ENCODE measurements at regions not wholly inside any gene's neighbourhood (a gene's known extent, or its start where the extent isn't known, plus 50 kb on each side); places are given as distances from the start of the nearest gene placed in this dataset.

GRCh38 chr2:105660489-105660888 is 84.2 kb upstream of the NCK2 start:
- no peak overlapping the region for H2BK120ac ChIP-seq (replicated peaks; ENCODE audit: low read depth, low read length)
- H4K20me1 ChIP-seq (replicated peaks in 1 of 2; ENCODE audit: control insufficient read depth in 1 of 2, insufficient read depth in 2 of 2, low read length in 2 of 2) = no peaks in the 10 kb centered on the region
- TF ChIP-seq KDM4A (IDR thresholded peaks at IDR 0.05; ENCODE audit: low read depth, low read length, severe bottlenecking) (no peak), MAX (IDR thresholded peaks at IDR 0.05) (no peak), GABPA (IDR thresholded peaks at IDR 0.05; ENCODE audit: borderline replicate concordance, insufficient read depth, low read length) (no peak), CHD1 (IDR thresholded peaks at IDR 0.05; ENCODE audit: low read depth, low read length) (no peak)
- peaks cover 0 to 3% (median 0%) of the 10 kb centered on the region in 4 experiments; a peak in 1 of 7 replicates for H3K4me1 ChIP-seq (replicated peaks in 1 of 4; ENCODE audit: control insufficient read depth in 3 of 4, insufficient read depth in 4 of 4, low read length in 3 of 4)
- H3K79me1 ChIP-seq (ENCODE audit: low read depth, low read length) = no peaks in the 10 kb centered on the region
- no peak overlapping the region for H3K4ac ChIP-seq (replicated peaks; ENCODE audit: insufficient read length, low read depth, low read length)
- H3K36me3 ChIP-seq (ENCODE audit: control insufficient read depth in 2 of 4, insufficient read depth in 4 of 4, low read length in 3 of 4) = no peaks in the 10 kb centered on the region
- H2BK12ac ChIP-seq (ENCODE audit: low read depth, low read length) = no peak overlapping the region
- H4K5ac ChIP-seq (ENCODE audit: insufficient read length, low read depth, low read length) = no peak overlapping the region
- 0 out of 4 replicates have a peak, but pooled peaks cover 0 to 8% of the 10 kb centered on the region in 2 experiments for H3K9me3 ChIP-seq (ENCODE audit: insufficient read depth in 2 of 2, low read depth in 1 of 2, low read length in 1 of 2)
- 90% methylated on average over 4 of the region's 4 CpGs; no CpG with 5 or more reads in 1 of the 2 experiments for WGBS, 2 experiments (ENCODE audit: extremely low coverage in 1 of 2, insufficient coverage in 1 of 2, insufficient read length in 1 of 2, insufficient replicate concordance in 2 of 2, low coverage in 1 of 2, low lambda C conversion rate in 2 of 2, missing lambda C conversion rate in 1 of 2)
- no peak overlapping the region for H2BK5ac ChIP-seq (ENCODE audit: low read depth, low read length)
- H3K9ac ChIP-seq (replicated peaks in 1 of 4; ENCODE audit: extremely low read depth in 1 of 4, low read depth in 3 of 4, low read length in 3 of 4) = no peak overlapping the region
- DNase-seq (ENCODE audit: low read depth in 1 of 2, low spot score in 2 of 2) (no peak), FAIRE-seq (no peak)
- no peak overlapping the region; the same call in 1 of the 2 replicates for H2AFZ ChIP-seq (ENCODE audit: low read length)
- no peak overlapping the region for H3K14ac ChIP-seq (ENCODE audit: insufficient read length)
- no peak overlapping the region for H2BK20ac ChIP-seq (ENCODE audit: low read length)
- no peak overlapping the region for H3K27ac ChIP-seq (ENCODE audit: low read depth, low read length)
- H3K18ac ChIP-seq (ENCODE audit: extremely low read depth, low read length) = no peak overlapping the region
- H3K23ac ChIP-seq (ENCODE audit: insufficient read length) = no peak overlapping the region
- H4K8ac ChIP-seq (ENCODE audit: extremely low read depth, insufficient read depth, low read length) = no peak overlapping the region
- H3K4me3 ChIP-seq (ENCODE audit: extremely low read depth in 1 of 4, insufficient read depth in 2 of 4, low read depth in 3 of 4, low read length in 4 of 4) = no peak overlapping the region
- no peak overlapping the region for H3K4me2 ChIP-seq (ENCODE audit: insufficient read depth in 1 of 2, low read depth in 2 of 2, low read length in 2 of 2)
- no peaks in the 10 kb centered on the region for H3K23me2 ChIP-seq (ENCODE audit: low read depth, low read length)
- no peak overlapping the region for H2BK15ac ChIP-seq (ENCODE audit: low read length)
- H2AK5ac ChIP-seq (ENCODE audit: low read depth, low read length) = no peak overlapping the region
- H3K79me2 ChIP-seq (ENCODE audit: control insufficient read depth in 1 of 2, insufficient read depth in 2 of 2, low read length in 2 of 2) = no peaks in the 10 kb centered on the region
- H3K27me3 ChIP-seq (replicated peaks in 1 of 4; ENCODE audit: control insufficient read depth in 3 of 4, extremely low read depth in 1 of 4, insufficient read depth in 3 of 4, low read length in 3 of 4) = no peaks in the 10 kb centered on the region
- CTCF ChIA-PET (ENCODE audit: partially characterized antibody) = interaction anchor here (1.0 kb wide), 1 partner anchor 15 kb away, joined by 3 read pairs; no protein-coding TSS in a partner anchor
- no peak overlapping the region for H4K91ac ChIP-seq (replicated peaks; ENCODE audit: insufficient read length, low read length)
- H3K56ac ChIP-seq (replicated peaks; ENCODE audit: insufficient read length, low read depth, low read length) = no peak overlapping the region
- POLR2A ChIA-PET (ENCODE audit: partially characterized antibody) = no interaction called here
